H9 (cell line): ENCODE measurements at regions not wholly inside any gene's neighbourhood (a gene's known extent, or its start where the extent isn't known, plus 50 kb on each side); places are given as distances from the start of the nearest gene placed in this dataset.

Experiments used
- DNase-seq: peaks from one replicate; pipeline ENCODE4 v3.0.0-alpha.2; 2017
- H2AFZ ChIP-seq: one replicate; pipeline ENCODE4 v1.6.1; 2013; ENCODE audit warnings: mild to moderate bottlenecking, low read length, control low read depth, moderate library complexity
- H2AK5ac ChIP-seq: 2 replicates; pipeline ENCODE4 v1.6.1; 2013; ENCODE audit warnings: low read length, control low read depth, mixed read lengths; ENCODE audit not compliant: insufficient read length
- H2BK120ac ChIP-seq: one replicate; pipeline ENCODE4 v1.6.1; 2013; ENCODE audit warnings: low read depth, mild to moderate bottlenecking, low read length, control low read depth, inconsistent platforms; ENCODE audit not compliant: poor library complexity, severe bottlenecking
- H2BK12ac ChIP-seq: 2 replicates; pipeline ENCODE4 v1.6.1; 2013; ENCODE audit warnings: low read length, control low read depth, mixed read lengths, low read depth; ENCODE audit not compliant: insufficient read length
- H2BK15ac ChIP-seq: 2 replicates; pipeline ENCODE4 v1.6.1; 2013; ENCODE audit warnings: low read depth, low read length, control low read depth
- H2BK20ac ChIP-seq: one replicate; pipeline ENCODE4 v1.6.1; 2013; ENCODE audit warnings: low read depth, mild to moderate bottlenecking, low read length, control low read depth, inconsistent platforms; ENCODE audit not compliant: poor library complexity, severe bottlenecking
- H2BK5ac ChIP-seq: 2 replicates; pipeline ENCODE4 v1.6.1; 2013; ENCODE audit warnings: low read length, control low read depth, mixed read lengths; ENCODE audit not compliant: insufficient read length
- H3K14ac ChIP-seq: 2 replicates; pipeline ENCODE4 v1.6.1; 2013; ENCODE audit warnings: low read length, control low read depth; ENCODE audit not compliant: insufficient read depth
- H3K18ac ChIP-seq: 2 replicates; pipeline ENCODE4 v1.6.1; 2013; ENCODE audit warnings: low read depth, mild to moderate bottlenecking, mixed read lengths, low read length, control low read depth; ENCODE audit not compliant: insufficient read length
- H3K23ac ChIP-seq: 2 replicates; pipeline ENCODE4 v1.6.1; 2013; ENCODE audit warnings: low read length, control low read depth, mixed read lengths, low read depth; ENCODE audit not compliant: insufficient read length
- H3K23me2 ChIP-seq: 2 replicates; pipeline ENCODE4 v1.6.1; 2013; ENCODE audit warnings: low read depth, mild to moderate bottlenecking, mixed read lengths, low read length, control low read depth; ENCODE audit not compliant: insufficient read length, poor library complexity, severe bottlenecking
- H3K27ac ChIP-seq: 2 replicates; pipeline ENCODE4 v1.5.1; 2013; ENCODE audit warnings: low read length, control low read depth, mixed read lengths, low read depth; ENCODE audit not compliant: insufficient read length
- H3K27me3 ChIP-seq: 2 replicates; pipeline ENCODE4 v1.6.1; 2013; ENCODE audit warnings: low read length, control low read depth, inconsistent platforms; ENCODE audit not compliant: insufficient read depth
- H3K4ac ChIP-seq: 2 replicates; pipeline ENCODE4 v1.6.1; 2013; ENCODE audit warnings: low read depth, mild to moderate bottlenecking, control low read depth, inconsistent platforms, low read length, moderate library complexity
- H3K4me1 ChIP-seq: 2 replicates; pipeline ENCODE4 v1.6.1; 2013; ENCODE audit warnings: low read length, control low read depth, inconsistent platforms; ENCODE audit not compliant: insufficient read depth
- H3K4me2 ChIP-seq: 2 replicates; pipeline ENCODE4 v1.6.1; 2013; ENCODE audit warnings: low read length, control low read depth, mixed read lengths; ENCODE audit not compliant: insufficient read length, insufficient read depth
- H3K56ac ChIP-seq: 2 replicates; pipeline ENCODE4 v1.6.1; 2013; ENCODE audit warnings: low read depth, mild to moderate bottlenecking, mixed read lengths, low read length, control low read depth; ENCODE audit not compliant: insufficient read length
- H3K79me1 ChIP-seq: 2 replicates; pipeline ENCODE4 v1.6.1; 2013; ENCODE audit warnings: low read depth, mild to moderate bottlenecking, moderate library complexity, low read length, control low read depth, inconsistent platforms; ENCODE audit not compliant: insufficient read depth, poor library complexity, severe bottlenecking
- H3K79me2 ChIP-seq: 2 replicates; pipeline ENCODE4 v1.6.1; 2013; ENCODE audit warnings: low read length, control low read depth, inconsistent platforms; ENCODE audit not compliant: insufficient read depth
- H3K9ac ChIP-seq: 2 replicates; pipeline ENCODE4 v1.6.1; 2013; ENCODE audit warnings: low read length, control low read depth, mixed read lengths; ENCODE audit not compliant: insufficient read length; ENCODE audit errors: extremely low read depth
- H3K9me3 ChIP-seq: one replicate; pipeline ENCODE4 v1.6.1; 2013; ENCODE audit warnings: low read depth, low read length, inconsistent platforms; ENCODE audit not compliant: control insufficient read depth
- H3T11ph ChIP-seq: one replicate; pipeline ENCODE4 v1.6.1; 2013; ENCODE audit warnings: mild to moderate bottlenecking, low read length, control low read depth, inconsistent platforms
- H4K20me1 ChIP-seq: one replicate; pipeline ENCODE4 v1.6.1; 2013; ENCODE audit not compliant: control insufficient read depth, insufficient read length, insufficient read depth
- H4K5ac ChIP-seq: 2 replicates; pipeline ENCODE4 v1.6.1; 2013; ENCODE audit warnings: low read depth, mild to moderate bottlenecking, mixed read lengths, low read length, control low read depth; ENCODE audit not compliant: insufficient read length
- H4K8ac ChIP-seq: replicated peaks from 2 replicates; pipeline ENCODE4 v1.6.1; 2013; ENCODE audit warnings: low read length, control low read depth, mixed read lengths, low read depth; ENCODE audit not compliant: insufficient read length
- H4K91ac ChIP-seq: 2 replicates; pipeline ENCODE4 v1.6.1; 2013; ENCODE audit warnings: low read depth, mild to moderate bottlenecking, moderate library complexity, mixed read lengths, low read length, control low read depth; ENCODE audit not compliant: insufficient read length
- H3K27ac Mint-ChIP-seq, 3 experiments: 2 replicates in 2 of 3; 3 replicates in 1 of 3; pipeline ENCODE4 v1.8.0; 2020 to 2021; ENCODE audit warnings: mixed read lengths in 3 of 3, mild to moderate bottlenecking in 1 of 3, moderate library complexity in 1 of 3
- H3K27me3 Mint-ChIP-seq: 2 replicates; pipeline ENCODE4 v1.8.0; 2021; ENCODE audit warnings: low read depth, mild to moderate bottlenecking, moderate library complexity, mixed read lengths
- H3K36me3 Mint-ChIP-seq, 3 experiments: 2 replicates in 2 of 3; 3 replicates in 1 of 3; pipeline ENCODE4 v1.8.0; 2020 to 2021; ENCODE audit warnings: low read depth in 3 of 3, mixed read lengths in 3 of 3; ENCODE audit not compliant: insufficient read depth in 1 of 3
- H3K4me1 Mint-ChIP-seq, 2 experiments: 2 replicates each; pipeline ENCODE4 v1.8.0; 2020; ENCODE audit warnings: mixed read lengths in 2 of 2
- H3K4me3 Mint-ChIP-seq, 2 experiments: 2 replicates in 1 of 2; 3 replicates in 1 of 2; pipeline ENCODE4 v1.8.0; 2020 to 2021; ENCODE audit warnings: mild to moderate bottlenecking in 2 of 2, mixed read lengths in 2 of 2, moderate library complexity in 1 of 2
- H3K9me3 Mint-ChIP-seq, 2 experiments: 2 replicates in 1 of 2; 3 replicates in 1 of 2; pipeline ENCODE4 v1.8.0; 2020; ENCODE audit warnings: mild to moderate bottlenecking in 2 of 2, mixed read lengths in 2 of 2, moderate library complexity in 1 of 2
- WGBS: extraction: QIAGEN DNeasy Blood & Tissue Kit; methylation state at CpG from one replicate; pipeline ENCODE4 v1.1.7; 2013; ENCODE audit warnings: missing lambda C conversion rate, low lambda C conversion rate, mixed read lengths; ENCODE audit not compliant: insufficient read length; ENCODE audit errors: extremely low coverage; 5-methylcytosine and 5-hydroxymethylcytosine counted together
- TF ChIP-seq, protein P1 (sequence below): fragments of 200-600 bp; sonication (generic); conservative IDR thresholded peaks from 3 replicates; pipeline ENCODE4 v1.8.0; 2021; ENCODE audit warnings: antibody characterized with exemption, mild to moderate bottlenecking

DNA sequence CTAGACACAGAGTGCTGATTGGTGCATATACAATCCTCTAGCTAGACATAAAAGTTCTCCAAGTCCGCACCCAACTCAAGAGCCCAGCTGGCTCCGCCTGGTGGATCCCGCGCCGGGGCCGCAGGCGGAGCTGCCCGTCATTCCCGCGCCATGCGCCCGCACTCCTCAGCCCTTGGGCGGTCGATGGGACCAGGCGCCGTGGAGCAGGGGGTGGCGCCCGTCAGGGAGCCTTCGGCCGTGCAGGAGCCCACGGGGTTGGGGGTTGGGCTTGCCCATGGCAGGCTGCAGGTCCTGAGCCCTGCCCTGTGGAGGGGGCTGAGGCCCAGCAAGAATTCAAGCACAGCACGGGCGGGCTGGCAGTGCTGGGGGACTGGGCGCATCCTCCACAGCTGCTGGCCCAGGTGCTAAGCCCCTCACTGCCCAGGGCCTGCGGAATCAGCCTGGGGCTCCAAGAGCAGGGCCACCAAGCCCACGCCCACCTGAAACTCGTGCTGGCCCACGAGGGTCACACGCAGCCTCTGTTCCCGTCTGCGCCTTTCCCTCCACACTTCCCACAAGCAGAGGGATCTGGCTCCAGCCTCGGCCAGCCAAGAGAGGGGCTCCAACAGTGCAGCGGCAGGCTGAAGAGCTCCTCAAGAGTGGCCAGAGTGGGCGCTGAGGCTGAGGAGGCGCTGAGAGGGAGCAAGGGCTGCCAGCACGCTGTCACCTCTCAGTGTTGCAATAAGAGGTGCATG, 604.2 kb upstream of the POM121L12 start:
- H3K9me3 Mint-ChIP-seq, result peaks cover 9 to 18% of the 10 kb centered on the region in 2 experiments; a peak in 4 of 5 replicates
- H3K18ac ChIP-seq, result no peak overlapping the region
- no peak overlapping the region for H3K4ac ChIP-seq
- no peak overlapping the region for H3K4me3 Mint-ChIP-seq
- no peaks in the 10 kb centered on the region for H3K23me2 ChIP-seq
- H2AFZ ChIP-seq, result no peak overlapping the region
- no peak overlapping the region for H3T11ph ChIP-seq
- no peak overlapping the region for H4K5ac ChIP-seq
- peaks cover 5 to 11% (median 8%) of the 10 kb centered on the region in 3 experiments; a peak in 5 of 7 replicates for H3K36me3 Mint-ChIP-seq
- H2BK5ac ChIP-seq, result no peak overlapping the region
- H4K91ac ChIP-seq, result no peak overlapping the region
- H3K4me1 Mint-ChIP-seq, result no peaks in the 10 kb centered on the region
- no peak overlapping the region for H3K56ac ChIP-seq
- H3K79me1 ChIP-seq, result no peaks in the 10 kb centered on the region
- H3K4me1 ChIP-seq, result no peaks in the 10 kb centered on the region
- no peak overlapping the region for H3K14ac ChIP-seq
- H2BK15ac ChIP-seq, result no peak overlapping the region
- no CpG with 5 or more reads among the region's 36 CpGs for WGBS
- H3K23ac ChIP-seq, result no peak overlapping the region
- no peak overlapping the region for H4K8ac ChIP-seq
- H3K27ac Mint-ChIP-seq, result no peak overlapping the region
- H2BK20ac ChIP-seq, result no peak overlapping the region
- no peaks in the 10 kb centered on the region for H3K79me2 ChIP-seq
- H3K27ac ChIP-seq, result no peak overlapping the region
- TF ChIP-seq, protein P1, sequence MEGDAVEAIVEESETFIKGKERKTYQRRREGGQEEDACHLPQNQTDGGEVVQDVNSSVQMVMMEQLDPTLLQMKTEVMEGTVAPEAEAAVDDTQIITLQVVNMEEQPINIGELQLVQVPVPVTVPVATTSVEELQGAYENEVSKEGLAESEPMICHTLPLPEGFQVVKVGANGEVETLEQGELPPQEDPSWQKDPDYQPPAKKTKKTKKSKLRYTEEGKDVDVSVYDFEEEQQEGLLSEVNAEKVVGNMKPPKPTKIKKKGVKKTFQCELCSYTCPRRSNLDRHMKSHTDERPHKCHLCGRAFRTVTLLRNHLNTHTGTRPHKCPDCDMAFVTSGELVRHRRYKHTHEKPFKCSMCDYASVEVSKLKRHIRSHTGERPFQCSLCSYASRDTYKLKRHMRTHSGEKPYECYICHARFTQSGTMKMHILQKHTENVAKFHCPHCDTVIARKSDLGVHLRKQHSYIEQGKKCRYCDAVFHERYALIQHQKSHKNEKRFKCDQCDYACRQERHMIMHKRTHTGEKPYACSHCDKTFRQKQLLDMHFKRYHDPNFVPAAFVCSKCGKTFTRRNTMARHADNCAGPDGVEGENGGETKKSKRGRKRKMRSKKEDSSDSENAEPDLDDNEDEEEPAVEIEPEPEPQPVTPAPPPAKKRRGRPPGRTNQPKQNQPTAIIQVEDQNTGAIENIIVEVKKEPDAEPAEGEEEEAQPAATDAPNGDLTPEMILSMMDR, result no peak
- H3K27me3 Mint-ChIP-seq, result no peaks in the 10 kb centered on the region
- no peaks in the 10 kb centered on the region for H3K27me3 ChIP-seq
- no peaks in the 10 kb centered on the region for H3K9me3 ChIP-seq
- H3K4me2 ChIP-seq, result no peak overlapping the region
- no peak overlapping the region for H2AK5ac ChIP-seq
- DNase-seq, result no peak
- H2BK120ac ChIP-seq, result no peak overlapping the region
- no peak overlapping the region for H2BK12ac ChIP-seq
- H4K20me1 ChIP-seq, result no peaks in the 10 kb centered on the region
- no peak overlapping the region for H3K9ac ChIP-seq
